ENCODE measurements at regions not wholly inside any gene's neighbourhood (a gene's known extent, or its start where the extent isn't known, plus 50 kb on each side); places are given as distances from the start of the nearest gene placed in this dataset.

GRCh38 chr13:57935965-57936364 is 304.4 kb downstream of the PCDH17 start:
- no peaks in the 10 kb centered on the region for H3K27me3 ChIP-seq (ENCODE audit: insufficient read depth in 3 of 3, low read length in 2 of 3)
- H3K36me3 ChIP-seq (ENCODE audit: insufficient read depth in 1 of 2, low read depth in 1 of 2) = no peaks in the 10 kb centered on the region
- no peak overlapping the region for H3K4me3 ChIP-seq

GRCh38 chr13:57946361-57946760 is 314.8 kb downstream of the PCDH17 start:
- DNase-seq (no peak), ATAC-seq (no peak)
- intact Hi-C loops (cut with DNase I) = no loop called here
- Histone ChIP-seq H3K4me3 (no peak overlapping the region), H3K9me3 (no peaks in the 10 kb centered on the region), H3K27me3 (ENCODE audit: insufficient read depth in 3 of 3, low read length in 2 of 3) (no peaks in the 10 kb centered on the region), H3K36me3 (ENCODE audit: insufficient read depth in 1 of 2, low read depth in 1 of 2) (no peaks in the 10 kb centered on the region), H3K27ac (no peak overlapping the region), H3K4me1 (no peaks in the 10 kb centered on the region)
- TF ChIP-seq CTCF (IDR thresholded peaks at IDR 0.05) = no peak
- 14 to 38% (median 31%) methylated on average over 1 of the region's 1 CpG for WGBS, 3 donors

More at GRCh38 chr13:57935965-57936364, 304.4 kb downstream of the PCDH17 start:
- DNase-seq (no peak), ATAC-seq (no peak)
- intact Hi-C loops (cut with DNase I) = no loop called here
- WGBS, 3 donors = 93 to 97% (median 96%) methylated on average over 3 of the region's 3 CpGs
- H3K27ac ChIP-seq = no peak overlapping the region
- no peaks in the 10 kb centered on the region for H3K9me3 ChIP-seq
- H3K4me1 ChIP-seq = no peaks in the 10 kb centered on the region
- TF ChIP-seq CTCF (IDR thresholded peaks at IDR 0.05) = no peak

- ATAC-seq (no peak), DNase-seq (no peak)
- no peak for TF ChIP-seq CTCF (IDR thresholded peaks at IDR 0.05)
- Histone ChIP-seq H3K36me3 (ENCODE audit: insufficient read depth in 1 of 2, low read depth in 1 of 2) (no peaks in the 10 kb centered on the region), H3K4me1 (no peaks in the 10 kb centered on the region), H3K9me3 (no peaks in the 10 kb centered on the region), H3K27ac (no peak overlapping the region), H3K27me3 (ENCODE audit: insufficient read depth in 3 of 3, low read length in 2 of 3) (no peaks in the 10 kb centered on the region), H3K4me3 (no peak overlapping the region)
- 83 to 91% (median 90%) methylated on average over 3 of the region's 3 CpGs for WGBS, 3 donors
- intact Hi-C loops (cut with DNase I) = no loop called here
Observed at GRCh38 chr13:57948884-57949283, 317.3 kb downstream of the PCDH17 start.

- no peak overlapping the region for H3K27ac ChIP-seq
- no peak overlapping the region for H3K4me3 ChIP-seq
- TF ChIP-seq CTCF (IDR thresholded peaks at IDR 0.05) = no peak
- no peaks in the 10 kb centered on the region for H3K9me3 ChIP-seq
- no peaks in the 10 kb centered on the region for H3K36me3 ChIP-seq (ENCODE audit: insufficient read depth in 1 of 2, low read depth in 1 of 2)
- DNase-seq = no peak
- ATAC-seq = no peak
- H3K27me3 ChIP-seq (ENCODE audit: insufficient read depth in 3 of 3, low read length in 2 of 3) = no peaks in the 10 kb centered on the region
- intact Hi-C loops (cut with DNase I) = no loop called here
- no peaks in the 10 kb centered on the region for H3K4me1 ChIP-seq
- WGBS, 3 donors = 11 to 15% (median 13%) methylated on average over 1 of the region's 1 CpG
Observed at GRCh38 chr13:57969951-57970350, 338.4 kb downstream of the PCDH17 start.

- ATAC-seq (no peak), DNase-seq (no peak)
- intact Hi-C loops (cut with DNase I) = no loop called here
- no peak for TF ChIP-seq CTCF (IDR thresholded peaks at IDR 0.05)
- no peaks in the 10 kb centered on the region for H3K27me3 ChIP-seq (ENCODE audit: insufficient read depth in 3 of 3, low read length in 2 of 3)
- H3K36me3 ChIP-seq (ENCODE audit: insufficient read depth in 1 of 2, low read depth in 1 of 2) = no peaks in the 10 kb centered on the region
- WGBS, 3 donors = 23 to 39% (median 29%) methylated on average over 1 of the region's 1 CpG
- H3K27ac ChIP-seq = no peak overlapping the region
- H3K4me1 ChIP-seq = no peaks in the 10 kb centered on the region
- H3K4me3 ChIP-seq = no peak overlapping the region
- no peaks in the 10 kb centered on the region for H3K9me3 ChIP-seq
Observed at GRCh38 chr13:57970404-57970803, 338.9 kb downstream of the PCDH17 start.

All from psoas muscle (tissue), 7 donors.